GM18873 (cell line): ENCODE measurements at regions not wholly inside any gene's neighbourhood (a gene's known extent, or its start where the extent isn't known, plus 50 kb on each side); places are given as distances from the start of the nearest gene placed in this dataset.
"Not testable (repeated sequence)": the region's sequence is repeated elsewhere in the genome, so short reads cannot be mapped to it uniquely, and the experiment has no call there.

Experiments used
- ATAC-seq: cut with Tn5 transposase; IDR thresholded peaks from one replicate; pipeline ENCODE4 v1.9.1; 2021; ENCODE audit warnings: mild to moderate bottlenecking, moderate library complexity, moderate number of reproducible peaks; ENCODE audit not compliant: unreplicated experiment, low FRiP score

- ATAC-seq, result no peak
Observed at GRCh38 chr6:131424016-131424415, 149.0 kb upstream of the ARG1 start.

DNA sequence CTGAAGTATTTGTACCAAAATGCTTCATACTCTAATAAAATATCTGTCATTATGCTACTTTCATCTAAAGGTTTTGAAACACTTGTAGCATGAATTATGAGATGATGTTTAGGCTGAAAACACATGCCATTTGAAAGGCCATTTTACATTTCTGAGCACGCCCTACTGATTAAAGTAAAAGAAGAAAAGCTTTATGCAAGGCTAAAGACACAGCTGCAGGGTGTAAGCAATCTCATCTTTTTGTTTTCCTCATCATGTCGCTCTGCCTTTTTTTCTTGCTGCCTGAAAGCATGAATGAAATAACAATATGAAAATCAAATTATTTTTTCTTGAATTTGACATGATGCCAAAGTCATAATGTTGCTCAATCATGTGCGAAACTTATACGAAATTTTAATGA, 148.6 kb upstream of the ARG1 start:
- ATAC-seq, result no peak

GRCh38 chr6:131427434-131428058, 145.5 kb upstream of the ARG1 start:
- ATAC-seq, result no peak

GRCh38 chr6:131430531-131430930, 142.5 kb upstream of the ARG1 start:
- no peak for ATAC-seq

DNA sequence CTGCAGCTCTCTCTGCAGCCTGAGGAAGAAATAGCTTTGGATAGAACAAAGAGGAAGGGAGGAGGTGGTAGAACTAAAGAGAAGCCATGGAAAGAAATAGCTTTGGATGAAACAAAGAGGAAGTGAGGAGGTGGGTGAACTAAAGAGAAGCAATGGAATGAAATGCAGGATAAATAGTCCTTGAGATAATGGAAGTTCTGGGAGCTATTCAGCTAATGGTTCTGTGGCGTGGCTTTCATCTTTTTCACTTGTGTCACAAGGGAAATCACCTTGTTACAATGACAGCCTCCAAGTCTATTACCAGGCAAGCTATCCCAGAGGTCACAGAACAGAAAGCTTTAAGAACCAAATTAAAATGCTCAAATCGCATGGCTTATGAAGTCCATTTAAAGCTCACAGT, 141.3 kb upstream of the ARG1 start:
- ATAC-seq, result no peak

GRCh38 chr6:131433927-131434326, 139.1 kb upstream of the ARG1 start:
- ATAC-seq, result no peak

- ATAC-seq, result no peak
Observed at GRCh38 chr6:131436358-131436757, 136.7 kb upstream of the ARG1 start.

GRCh38 chr6:131443014-131443413, 130.0 kb upstream of the ARG1 start:
- ATAC-seq, result no peak

DNA sequence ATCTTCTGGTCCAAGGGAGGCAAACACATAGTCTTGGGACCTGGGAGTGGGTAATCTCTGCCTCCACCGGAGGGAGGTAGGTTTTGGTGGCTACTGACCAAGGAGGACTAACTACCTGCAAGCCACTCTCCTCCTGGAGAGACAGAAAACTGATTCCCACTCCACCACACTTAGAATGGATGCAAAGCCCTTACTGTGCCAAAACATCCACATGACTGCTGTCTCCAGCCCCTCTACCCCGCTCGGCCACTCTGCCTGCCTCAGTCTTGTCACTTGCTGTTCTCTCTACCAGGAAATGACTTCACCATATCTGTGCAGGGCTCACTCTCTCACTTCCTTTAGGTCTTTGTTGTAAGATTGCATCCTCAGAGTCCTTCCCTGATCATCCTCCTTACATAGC, 129.5 kb upstream of the ARG1 start:
- ATAC-seq, result no peak

GRCh38 chr6:131445356-131445755, 127.7 kb upstream of the ARG1 start:
- not testable (repeated sequence) for ATAC-seq

DNA sequence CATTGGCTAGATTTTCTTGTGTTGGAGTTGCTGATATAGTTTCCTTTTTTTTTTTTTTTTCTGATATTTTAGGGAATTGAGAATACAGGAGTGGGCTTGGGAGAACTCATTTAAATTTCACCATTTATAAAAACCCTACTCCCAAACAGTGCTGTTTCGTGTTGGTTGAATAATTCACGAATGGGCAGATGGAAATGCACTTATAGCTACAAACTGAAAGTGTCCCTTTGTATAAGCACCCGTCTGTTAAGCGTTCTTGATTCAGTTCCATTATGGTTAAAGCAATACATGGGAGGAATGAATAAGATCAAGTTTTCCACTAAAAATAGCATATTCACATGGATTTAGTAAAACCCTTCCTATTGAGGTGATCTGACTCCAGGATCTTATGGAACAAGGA, 122.2 kb upstream of the ARG1 start:
- ATAC-seq, result no peak

DNA sequence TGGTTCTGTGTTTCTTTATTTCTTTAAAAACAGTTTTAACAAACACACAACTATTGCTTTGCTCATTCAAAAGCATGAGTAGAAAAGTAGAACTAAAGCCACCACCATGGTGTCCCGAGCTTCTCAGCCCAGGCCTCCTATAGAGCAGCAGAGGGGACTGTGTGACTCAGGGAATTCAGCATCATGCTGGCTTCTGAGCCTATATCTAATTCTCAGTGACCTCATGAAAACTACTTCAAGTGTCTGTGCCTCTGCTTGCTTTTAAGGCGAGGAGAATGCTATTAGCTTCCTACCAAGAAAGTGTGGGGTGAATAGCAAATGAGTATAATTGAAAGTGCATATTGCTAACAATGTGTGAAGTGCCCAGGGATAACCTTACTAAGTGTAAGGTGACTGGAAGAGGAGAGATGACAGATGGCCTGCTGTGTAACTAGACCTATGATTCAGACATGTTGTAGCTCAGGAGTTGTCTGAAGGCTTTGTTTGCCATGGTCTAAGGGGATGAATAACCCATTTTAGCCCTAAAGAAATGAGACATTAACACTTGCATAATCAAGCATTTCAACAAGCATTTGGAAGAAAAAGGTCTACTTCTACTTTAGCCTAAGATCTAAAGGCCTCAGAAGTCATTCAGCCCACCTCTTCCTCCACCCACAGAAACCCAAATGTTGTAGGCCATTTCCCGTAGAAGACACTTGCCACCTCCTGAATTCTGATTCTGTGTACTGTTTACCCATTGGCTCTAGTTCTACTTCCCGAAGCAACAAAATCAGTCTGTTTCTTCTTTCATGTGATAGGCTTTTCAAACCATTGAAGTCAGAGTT, 121.5 kb upstream of the ARG1 start:
- no peak for ATAC-seq

DNA sequence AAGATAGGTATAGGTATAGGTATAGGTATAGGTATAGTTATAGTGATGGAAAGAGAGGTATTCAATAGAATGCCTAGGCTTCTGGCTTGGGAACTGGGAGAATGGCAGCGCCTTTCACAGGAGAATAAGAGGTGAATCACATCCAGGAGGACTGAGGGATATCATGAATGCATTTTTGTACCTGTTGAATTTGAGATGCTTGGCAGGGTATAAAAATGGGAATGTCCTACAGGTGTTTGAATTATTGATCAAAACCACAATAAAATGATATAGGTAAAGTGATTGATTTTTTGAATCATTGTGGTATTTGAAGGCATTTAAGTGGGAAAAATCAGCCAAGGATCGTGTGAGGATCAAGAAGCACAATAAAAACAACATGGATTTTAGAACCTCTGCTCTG, 119.2 kb upstream of the ARG1 start:
- no peak for ATAC-seq

DNA sequence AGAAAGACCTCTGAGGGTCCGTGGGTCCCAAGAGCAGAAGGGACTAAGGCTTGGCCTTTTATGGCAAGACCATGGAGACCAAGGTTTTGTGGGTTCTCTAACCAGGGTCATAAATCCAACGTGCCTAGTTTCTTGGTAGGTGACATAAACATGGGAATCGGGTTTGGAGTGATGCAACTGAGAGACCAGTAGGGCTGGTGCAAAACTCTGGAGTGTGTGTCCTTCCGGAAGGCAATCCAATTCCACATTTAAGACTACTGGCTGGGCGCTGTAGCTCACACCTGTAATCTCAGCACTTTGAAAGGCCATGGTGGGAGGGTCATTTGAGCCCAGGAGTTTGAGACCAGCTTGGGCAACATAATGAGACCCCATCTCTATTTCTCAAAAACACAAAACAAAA, 116.5 kb upstream of the ARG1 start:
- no peak for ATAC-seq

DNA sequence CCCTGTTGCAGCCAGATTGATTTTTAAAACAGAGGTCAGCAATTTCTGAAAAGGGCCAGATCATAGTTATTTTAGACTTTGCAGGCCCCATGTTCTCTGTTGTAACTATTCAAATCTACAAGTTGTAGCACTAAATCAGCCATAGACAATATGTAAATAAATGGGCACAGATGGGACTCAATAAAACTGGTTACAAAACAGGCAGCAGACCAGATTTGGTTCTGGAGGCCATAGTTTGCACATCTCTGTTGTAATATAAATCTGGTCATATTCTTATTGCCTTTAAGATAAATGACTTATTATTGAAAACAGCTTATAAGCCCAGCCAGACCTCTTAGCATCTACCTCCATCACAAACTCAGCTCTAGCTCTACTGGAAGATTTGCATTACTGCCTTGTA, 114.0 kb upstream of the ARG1 start:
- no peak for ATAC-seq

DNA sequence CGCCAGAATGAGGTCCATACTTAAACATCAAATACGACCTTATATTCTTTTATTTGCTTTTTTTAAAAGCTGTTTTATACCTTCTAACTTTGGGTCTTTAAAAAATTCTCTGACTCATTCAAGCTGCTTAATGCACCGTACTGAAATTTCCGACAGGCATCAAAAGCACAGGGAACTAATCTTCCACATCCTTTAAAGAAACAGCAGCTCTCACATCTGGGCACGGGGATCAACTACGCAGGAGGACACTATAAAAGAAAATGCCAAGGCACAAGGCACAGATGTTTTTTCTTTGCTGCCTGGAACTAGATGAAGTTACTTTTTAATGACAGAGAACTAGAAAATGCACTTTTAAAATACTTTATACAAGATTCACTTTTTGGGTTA, 112.4 kb upstream of the ARG1 start:
- no peak for ATAC-seq

DNA sequence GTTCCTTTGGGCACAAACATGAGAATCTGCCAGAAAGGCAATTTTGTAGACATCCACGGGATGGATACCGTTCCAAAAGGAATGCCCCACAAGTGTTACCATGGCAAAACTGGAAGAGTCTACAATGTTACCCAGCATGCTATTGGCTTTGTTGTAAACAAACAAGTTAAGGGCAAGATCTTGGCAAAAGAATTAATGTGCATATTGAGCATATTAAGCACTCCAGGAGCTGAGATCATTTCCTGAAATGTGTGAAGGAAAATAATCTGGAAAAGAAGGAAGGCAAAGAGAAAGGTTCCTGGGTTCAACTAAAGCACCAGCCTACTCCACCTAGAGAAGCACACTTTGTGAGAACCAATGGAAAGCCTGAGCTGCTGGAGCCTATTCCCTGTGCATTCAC, 103.9 kb upstream of the ARG1 start:
- no peak for ATAC-seq

DNA sequence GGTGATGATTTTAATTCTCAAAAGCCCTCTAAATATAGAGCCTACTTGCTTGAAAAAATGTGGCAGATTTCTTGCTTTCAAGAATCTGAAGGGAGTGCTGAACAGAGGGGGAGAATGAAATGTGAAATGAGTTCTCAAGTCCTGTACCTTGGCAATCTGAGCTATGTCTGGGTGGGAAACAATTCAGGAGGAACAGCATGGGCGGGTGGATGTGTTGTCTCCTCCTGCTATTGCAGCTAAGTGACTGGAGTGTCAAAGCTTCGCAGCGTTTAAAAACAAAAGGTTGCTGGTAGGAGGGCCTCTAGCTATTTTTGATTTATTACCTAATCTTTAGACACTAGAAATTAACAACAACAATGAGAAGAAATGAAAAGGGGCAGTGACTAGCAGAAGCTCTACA, 102.5 kb upstream of the ARG1 start:
- no peak for ATAC-seq

DNA sequence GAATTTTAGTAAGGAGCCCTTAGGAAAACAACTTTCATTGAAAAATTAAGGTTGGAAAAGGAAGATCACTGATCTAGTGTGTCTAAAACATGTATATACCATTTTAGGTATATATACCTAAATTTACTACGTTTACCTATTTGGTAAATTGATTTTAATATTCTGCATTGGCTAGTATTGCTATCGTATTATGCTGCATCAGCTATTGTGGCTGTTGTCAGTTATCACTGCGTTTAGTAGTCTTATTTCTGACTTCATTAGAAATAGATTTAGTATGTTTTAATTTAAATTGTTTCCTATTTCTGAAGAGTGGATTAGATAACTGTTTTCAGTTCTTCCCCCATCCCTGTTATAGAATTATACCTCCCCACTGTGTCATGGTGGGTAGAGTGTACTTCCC, 101.7 kb upstream of the ARG1 start:
- ATAC-seq, result no peak

- ATAC-seq, result not testable (repeated sequence)
Observed at GRCh38 chr6:131473303-131473702, 99.7 kb upstream of the ARG1 start.

DNA sequence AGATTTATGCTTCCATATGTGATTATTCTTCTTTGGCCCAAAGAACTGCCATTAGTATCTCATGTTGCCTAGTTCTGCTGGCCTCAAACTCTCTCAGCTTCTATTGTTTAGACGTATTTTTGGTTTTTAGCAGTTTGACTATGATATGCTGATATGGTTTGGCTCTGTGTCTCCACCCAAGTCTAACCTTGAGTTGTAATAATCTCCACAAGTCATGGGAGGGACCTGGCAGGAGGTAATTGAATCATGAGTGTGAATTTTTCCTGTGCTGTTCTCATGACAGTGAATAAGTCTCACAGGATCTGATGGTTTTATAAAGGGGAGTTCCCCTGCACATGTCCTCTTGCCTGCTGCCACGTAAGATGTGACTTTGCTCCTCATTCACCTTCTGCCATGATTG, 96.7 kb upstream of the ARG1 start:
- no peak for ATAC-seq

GRCh38 chr6:131478740-131479211, 94.2 kb upstream of the ARG1 start:
- not testable (repeated sequence) for ATAC-seq
